ENCODE measurements at regions not wholly inside any gene's neighbourhood (a gene's known extent, or its start where the extent isn't known, plus 50 kb on each side); places are given as distances from the start of the nearest gene placed in this dataset.

- no peak for DNase-seq
Measured at GRCh38 chr17:77851921-77852320, 106.6 kb upstream of the TNRC6C start.

- no peak for DNase-seq
Measured at GRCh38 chr17:77852731-77853130, 105.8 kb upstream of the TNRC6C start.

- DNase-seq = no peak
Measured at GRCh38 chr17:77853191-77853977, 105.1 kb upstream of the TNRC6C start.

- DNase-seq = no peak
Measured at GRCh38 chr17:77854083-77854758, 104.3 kb upstream of the TNRC6C start.

GRCh38 chr17:77854759-77855745 is 103.5 kb upstream of the TNRC6C start:
- DNase-seq = no peak

GRCh38 chr17:77856551-77857305 is 101.8 kb upstream of the TNRC6C start:
- DNase-seq = no peak

- DNase-seq = no peak
Measured at GRCh38 chr17:77857306-77857555, 101.3 kb upstream of the TNRC6C start.

- DNase-seq = no peak
Measured at GRCh38 chr17:77857613-77858012, 100.9 kb upstream of the TNRC6C start.

GRCh38 chr17:77858291-77859034 is 100.0 kb upstream of the TNRC6C start:
- no peak for DNase-seq

- DNase-seq = no peak
Measured at GRCh38 chr17:77859035-77859810, 99.3 kb upstream of the TNRC6C start.

GRCh38 chr17:77861133-77861695 is 97.3 kb upstream of the TNRC6C start:
- no peak for DNase-seq

GRCh38 chr17:77861981-77862645 is 96.4 kb upstream of the TNRC6C start:
- no peak for DNase-seq

GRCh38 chr17:77862890-77863813 is 95.4 kb upstream of the TNRC6C start:
- DNase-seq = no peak

GRCh38 chr17:77863814-77864161 is 94.7 kb upstream of the TNRC6C start:
- DNase-seq = no peak

GRCh38 chr17:77864234-77865111 is 94.0 kb upstream of the TNRC6C start:
- DNase-seq = no peak

- no peak for DNase-seq
Measured at GRCh38 chr17:77865112-77865611, 93.3 kb upstream of the TNRC6C start.

GRCh38 chr17:77865716-77866115 is 92.8 kb upstream of the TNRC6C start:
- no peak for DNase-seq

GRCh38 chr17:77867308-77867781 is 91.2 kb upstream of the TNRC6C start:
- DNase-seq = no peak

Data from stimulated activated CD4-positive, alpha-beta T cell treated with anti-CD3 and anti-CD28 coated beads, Interleukin-2, amount 100 ng/mL, for 24 hours (primary cell).